Thoracic aorta (tissue), 2 donors: ENCODE measurements at regions not wholly inside any gene's neighbourhood (a gene's known extent, or its start where the extent isn't known, plus 50 kb on each side); places are given as distances from the start of the nearest gene placed in this dataset.
"Not testable (repeated sequence)": the region's sequence is repeated elsewhere in the genome, so short reads cannot be mapped to it uniquely, and the experiment has no call there.

Source experiments
- ATAC-seq: fragments of 150-250 bp; one replicate; pipeline ENCODE4 v1.8.0; 2017; ENCODE audit warnings: low read depth; ENCODE audit not compliant: insufficient number of reproducible peaks, low FRiP score
- DNase-seq: peaks from one replicate; pipeline ENCODE4 v3.0.0-alpha.2; 2020; ENCODE audit warnings: low spot score
- H3K27ac ChIP-seq, 2 donors: fragments of 200-600 bp; sonication (generic); 1 replicate in 1 of 2; 2 replicates in 1 of 2; pipeline ENCODE4 v1.5.1; 2016; ENCODE audit warnings: mild to moderate bottlenecking in 2 of 2, moderate library complexity in 2 of 2
- H3K27me3 ChIP-seq: fragments of 200-600 bp; sonication (generic); replicated peaks from 2 replicates; pipeline ENCODE4 v1.6.0; 2016; ENCODE audit warnings: mild to moderate bottlenecking; ENCODE audit not compliant: insufficient read depth
- H3K36me3 ChIP-seq: fragments of 200-600 bp; sonication (generic); one replicate; pipeline ENCODE4 v1.5.1; 2016
- H3K4me1 ChIP-seq, 2 donors: fragments of 200-600 bp; sonication (generic); 1 replicate in 1 of 2; 2 replicates in 1 of 2; pipeline versions ENCODE4 v1.5.1 to v1.6.0; 2016; ENCODE audit warnings: low read depth in 2 of 2, mild to moderate bottlenecking in 1 of 2; ENCODE audit not compliant: control insufficient read depth in 1 of 2
- H3K4me3 ChIP-seq: fragments of 200-600 bp; sonication (generic); 2 replicates; pipeline ENCODE4 v1.5.1; 2016; ENCODE audit warnings: mild to moderate bottlenecking
- H3K9me3 ChIP-seq: fragments of 200-600 bp; sonication (generic); 2 replicates; pipeline ENCODE4 v1.5.1; 2016
- TF ChIP-seq, protein P1 (sequence below): fragments of 200-600 bp; sonication (generic); IDR thresholded peaks from one replicate; pipeline ENCODE4 v1.5.1; 2019; ENCODE audit warnings: antibody characterized with exemption

DNA sequence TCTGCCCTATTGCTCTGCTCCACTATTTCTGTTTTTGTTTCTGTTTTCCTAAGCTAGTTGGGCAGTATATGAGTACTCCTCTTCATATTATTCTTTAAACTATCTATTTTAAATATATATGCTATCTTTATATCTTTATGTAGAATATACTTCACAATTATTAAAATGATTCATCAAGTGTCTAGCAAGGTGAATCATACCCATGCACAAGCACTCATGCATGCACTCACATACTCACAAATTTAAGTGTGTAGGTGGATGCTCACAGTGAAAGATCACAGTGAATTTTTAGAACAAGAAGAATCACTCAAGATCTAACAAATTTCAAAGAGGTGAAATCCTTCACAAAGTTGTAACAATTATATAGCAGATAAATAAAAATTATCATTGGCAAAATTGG is 435.6 kb upstream of the SLITRK5 start:
- no peak for DNase-seq
- H3K4me3 ChIP-seq, result no peak overlapping the region
- H3K27ac ChIP-seq, result no peak overlapping the region

DNA sequence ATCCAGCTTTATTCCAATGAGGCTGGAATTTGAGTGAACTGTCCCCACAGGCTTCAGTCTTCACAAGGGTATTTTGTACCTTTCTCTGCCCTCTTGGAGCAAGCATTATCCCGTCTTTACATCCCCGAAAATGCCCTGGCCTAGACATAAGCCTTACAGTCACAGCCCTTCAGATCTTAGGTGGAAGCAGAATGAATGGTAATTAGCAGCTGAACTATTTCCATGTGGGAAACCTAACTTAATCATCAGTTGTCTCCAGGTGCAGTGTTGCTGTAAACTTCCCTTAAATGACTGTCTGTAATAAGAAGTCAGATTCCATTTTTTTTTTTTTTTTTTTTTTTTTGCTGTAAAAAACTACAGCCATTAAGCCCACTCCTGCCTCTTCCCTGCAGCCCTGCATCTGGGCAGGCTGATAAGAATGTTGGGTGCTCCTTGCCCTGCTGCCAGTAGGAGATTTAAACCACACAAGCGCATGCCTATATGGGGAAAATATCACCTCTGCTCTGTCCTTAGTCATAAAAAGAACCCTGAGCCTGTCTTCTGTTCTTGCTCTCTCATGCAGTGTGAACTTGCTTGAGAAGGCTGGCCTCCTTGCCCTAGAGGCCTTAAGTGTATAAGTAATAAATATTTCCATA is 426.8 kb upstream of the SLITRK5 start:
- TF ChIP-seq, protein P1, sequence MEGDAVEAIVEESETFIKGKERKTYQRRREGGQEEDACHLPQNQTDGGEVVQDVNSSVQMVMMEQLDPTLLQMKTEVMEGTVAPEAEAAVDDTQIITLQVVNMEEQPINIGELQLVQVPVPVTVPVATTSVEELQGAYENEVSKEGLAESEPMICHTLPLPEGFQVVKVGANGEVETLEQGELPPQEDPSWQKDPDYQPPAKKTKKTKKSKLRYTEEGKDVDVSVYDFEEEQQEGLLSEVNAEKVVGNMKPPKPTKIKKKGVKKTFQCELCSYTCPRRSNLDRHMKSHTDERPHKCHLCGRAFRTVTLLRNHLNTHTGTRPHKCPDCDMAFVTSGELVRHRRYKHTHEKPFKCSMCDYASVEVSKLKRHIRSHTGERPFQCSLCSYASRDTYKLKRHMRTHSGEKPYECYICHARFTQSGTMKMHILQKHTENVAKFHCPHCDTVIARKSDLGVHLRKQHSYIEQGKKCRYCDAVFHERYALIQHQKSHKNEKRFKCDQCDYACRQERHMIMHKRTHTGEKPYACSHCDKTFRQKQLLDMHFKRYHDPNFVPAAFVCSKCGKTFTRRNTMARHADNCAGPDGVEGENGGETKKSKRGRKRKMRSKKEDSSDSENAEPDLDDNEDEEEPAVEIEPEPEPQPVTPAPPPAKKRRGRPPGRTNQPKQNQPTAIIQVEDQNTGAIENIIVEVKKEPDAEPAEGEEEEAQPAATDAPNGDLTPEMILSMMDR, result no peak
- no peak for ATAC-seq

More for the DNA sequence above, 435.6 kb upstream of the SLITRK5 start:
- no peaks in the 10 kb centered on the region for H3K9me3 ChIP-seq
- no peak for ATAC-seq
- H3K36me3 ChIP-seq, result no peaks in the 10 kb centered on the region
- H3K27me3 ChIP-seq, result no peaks in the 10 kb centered on the region
- H3K4me1 ChIP-seq, result no peaks in the 10 kb centered on the region
- TF ChIP-seq, protein P1, result no peak

DNA sequence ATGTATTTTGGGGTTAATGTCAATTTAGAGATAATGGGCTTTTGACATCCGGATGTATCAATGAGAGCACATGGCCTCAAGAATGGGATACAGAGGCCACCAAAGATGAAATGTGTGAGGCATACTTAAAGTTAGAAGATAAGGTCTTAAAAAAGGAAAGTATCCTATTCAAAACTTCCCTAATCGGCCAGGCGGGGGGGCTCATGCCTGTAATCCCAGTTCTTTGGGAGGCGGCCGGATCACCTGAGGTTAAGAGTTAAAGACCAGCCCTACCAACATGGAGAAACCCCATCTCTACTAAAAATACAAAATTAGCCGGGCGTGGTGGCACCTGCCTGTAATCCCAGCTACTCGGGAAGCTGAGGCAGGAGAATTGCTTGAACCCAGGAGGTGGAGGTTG is 421.3 kb upstream of the SLITRK5 start:
- DNase-seq, H3K27me3 ChIP-seq, ATAC-seq, H3K4me3 ChIP-seq, H3K9me3 ChIP-seq, H3K4me1 ChIP-seq, H3K36me3 ChIP-seq, H3K27ac ChIP-seq: not testable (repeated sequence)

More for the DNA sequence above, 426.8 kb upstream of the SLITRK5 start:
- H3K27me3 ChIP-seq, result no peaks in the 10 kb centered on the region
- DNase-seq, result no peak
- H3K4me1 ChIP-seq, result no peaks in the 10 kb centered on the region
- no peaks in the 10 kb centered on the region for H3K36me3 ChIP-seq
- no peak overlapping the region for H3K27ac ChIP-seq
- no peak overlapping the region for H3K4me3 ChIP-seq
- no peaks in the 10 kb centered on the region for H3K9me3 ChIP-seq

DNA sequence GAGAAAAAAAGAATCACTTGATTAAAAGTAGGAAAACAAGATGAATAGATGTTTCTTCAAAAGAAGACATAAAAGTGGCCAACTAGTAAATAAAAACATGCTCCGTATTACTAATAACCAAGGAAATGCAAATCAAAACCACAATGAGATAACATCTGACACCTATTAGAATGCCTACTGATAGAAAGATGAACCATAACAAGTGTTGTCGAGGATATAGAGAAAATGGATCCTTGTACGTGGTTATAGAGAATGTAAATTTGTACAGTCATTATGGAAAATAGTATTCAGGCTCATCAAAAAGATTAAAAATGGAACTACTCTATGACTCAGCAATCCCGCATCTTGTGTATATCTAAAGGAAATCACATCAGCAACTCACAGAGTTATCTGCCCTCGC is 415.8 kb upstream of the SLITRK5 start:
- DNase-seq, result no peak
- no peak overlapping the region for H3K27ac ChIP-seq
- no peaks in the 10 kb centered on the region for H3K36me3 ChIP-seq
- H3K4me1 ChIP-seq, result no peaks in the 10 kb centered on the region
- no peaks in the 10 kb centered on the region for H3K27me3 ChIP-seq
- ATAC-seq, result no peak
- H3K4me3 ChIP-seq, result no peak overlapping the region
- TF ChIP-seq, protein P1, result no peak
- no peaks in the 10 kb centered on the region for H3K9me3 ChIP-seq

DNA sequence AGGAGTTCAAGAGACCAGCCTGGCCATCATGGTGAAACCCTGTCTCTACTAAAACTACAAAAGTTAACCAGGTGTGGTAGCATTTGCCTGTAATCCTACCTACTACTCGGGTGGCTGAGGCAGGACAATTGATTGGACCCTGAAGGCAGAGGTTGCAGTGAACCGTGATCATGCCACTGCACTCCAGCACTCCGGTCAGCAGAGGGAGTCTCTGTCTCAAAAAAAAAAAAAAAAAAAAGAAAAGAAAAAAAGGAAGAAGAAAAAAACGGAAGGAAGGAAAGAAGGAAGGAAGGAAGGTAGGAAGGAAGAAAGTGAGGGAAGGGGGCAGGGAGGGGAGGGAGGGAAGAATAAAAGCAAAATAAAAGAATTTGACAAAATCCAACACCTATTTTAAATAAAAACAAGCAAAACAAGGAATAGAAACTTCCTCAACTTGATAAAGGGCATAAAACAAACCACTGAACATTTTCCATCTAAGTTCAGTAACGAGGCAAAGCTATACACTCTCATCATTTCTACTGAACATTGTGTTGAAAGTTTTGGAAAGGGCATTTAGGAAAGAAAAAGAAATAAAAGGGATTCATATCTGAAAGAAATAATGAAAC is 411.6 kb upstream of the SLITRK5 start:
- no peak for DNase-seq
- TF ChIP-seq, protein P1, result no peak
- no peak overlapping the region for H3K4me3 ChIP-seq
- H3K27me3 ChIP-seq, result no peaks in the 10 kb centered on the region
- no peaks in the 10 kb centered on the region for H3K36me3 ChIP-seq
- H3K9me3 ChIP-seq, result no peaks in the 10 kb centered on the region
- H3K27ac ChIP-seq, result no peak overlapping the region
- ATAC-seq, result no peak
- H3K4me1 ChIP-seq, result no peaks in the 10 kb centered on the region
